ENCODE measurements at regions not wholly inside any gene's neighbourhood (a gene's known extent, or its start where the extent isn't known, plus 50 kb on each side); places are given as distances from the start of the nearest gene placed in this dataset.
"Not testable (repeated sequence)": the region's sequence is repeated elsewhere in the genome, so short reads cannot be mapped to it uniquely, and the experiment has no call there.

- Histone ChIP-seq H3K9ac (ENCODE audit: low read length) (no peak overlapping the region), H3K4me3 (ENCODE audit: low read length) (no peak overlapping the region), H3K36me3 (ENCODE audit: control insufficient read depth, low read depth, low read length) (no peaks in the 10 kb centered on the region), H3K27ac (ENCODE audit: low read length) (no peak overlapping the region), H3K4me1 (ENCODE audit: control insufficient read depth, low read depth, low read length) (no peaks in the 10 kb centered on the region), H3K27me3 (ENCODE audit: control insufficient read depth, insufficient read depth, low read length) (no peaks in the 10 kb centered on the region), H3K9me3 (ENCODE audit: control insufficient read depth, low read depth, low read length) (no peaks in the 10 kb centered on the region)
These were observed 776.7 kb downstream of the CDH11 start for GRCh38 chr16:64345142-64345541.

GRCh38 chr16:64343820-64344443 lies 777.9 kb downstream of the CDH11 start:
- H3K4me1 ChIP-seq (ENCODE audit: control insufficient read depth, low read depth, low read length); H3K4me3 ChIP-seq (ENCODE audit: low read length); H3K27ac ChIP-seq (ENCODE audit: low read length); H3K9ac ChIP-seq (ENCODE audit: low read length); H3K9me3 ChIP-seq (ENCODE audit: control insufficient read depth, low read depth, low read length); H3K27me3 ChIP-seq (ENCODE audit: control insufficient read depth, insufficient read depth, low read length); H3K36me3 ChIP-seq (ENCODE audit: control insufficient read depth, low read depth, low read length): not testable (repeated sequence)

- Histone ChIP-seq H3K9me3 (ENCODE audit: control insufficient read depth, low read depth, low read length) (no peaks in the 10 kb centered on the region), H3K27me3 (ENCODE audit: control insufficient read depth, insufficient read depth, low read length) (no peaks in the 10 kb centered on the region), H3K36me3 (ENCODE audit: control insufficient read depth, low read depth, low read length) (no peaks in the 10 kb centered on the region), H3K4me1 (ENCODE audit: control insufficient read depth, low read depth, low read length) (no peaks in the 10 kb centered on the region), H3K9ac (ENCODE audit: low read length) (no peak overlapping the region), H3K4me3 (ENCODE audit: low read length) (no peak overlapping the region), H3K27ac (ENCODE audit: low read length) (no peak overlapping the region)
These were observed 778.6 kb downstream of the CDH11 start for GRCh38 chr16:64343061-64343819.

GRCh38 chr16:64341336-64341735 lies 780.5 kb downstream of the CDH11 start:
- H3K9me3 ChIP-seq (ENCODE audit: control insufficient read depth, low read depth, low read length); H3K36me3 ChIP-seq (ENCODE audit: control insufficient read depth, low read depth, low read length); H3K4me3 ChIP-seq (ENCODE audit: low read length); H3K27me3 ChIP-seq (ENCODE audit: control insufficient read depth, insufficient read depth, low read length); H3K27ac ChIP-seq (ENCODE audit: low read length); H3K4me1 ChIP-seq (ENCODE audit: control insufficient read depth, low read depth, low read length); H3K9ac ChIP-seq (ENCODE audit: low read length): not testable (repeated sequence)

GRCh38 chr16:64339052-64339770 lies 782.7 kb downstream of the CDH11 start:
- no peaks in the 10 kb centered on the region for H3K36me3 ChIP-seq (ENCODE audit: control insufficient read depth, low read depth, low read length)
- no peak overlapping the region for H3K27ac ChIP-seq (ENCODE audit: low read length)
- no peaks in the 10 kb centered on the region for H3K9me3 ChIP-seq (ENCODE audit: control insufficient read depth, low read depth, low read length)
- H3K4me1 ChIP-seq (ENCODE audit: control insufficient read depth, low read depth, low read length): peaks cover 15% of the 10 kb centered on the region
- no peaks in the 10 kb centered on the region for H3K27me3 ChIP-seq (ENCODE audit: control insufficient read depth, insufficient read depth, low read length)
- no peak overlapping the region for H3K9ac ChIP-seq (ENCODE audit: low read length)
- H3K4me3 ChIP-seq (ENCODE audit: low read length): no peak overlapping the region

- Histone ChIP-seq H3K27ac (ENCODE audit: low read length) (no peak overlapping the region), H3K9ac (ENCODE audit: low read length) (no peak overlapping the region), H3K36me3 (ENCODE audit: control insufficient read depth, low read depth, low read length) (no peaks in the 10 kb centered on the region), H3K9me3 (ENCODE audit: control insufficient read depth, low read depth, low read length) (no peaks in the 10 kb centered on the region), H3K27me3 (ENCODE audit: control insufficient read depth, insufficient read depth, low read length) (no peaks in the 10 kb centered on the region), H3K4me3 (ENCODE audit: low read length) (no peak overlapping the region), H3K4me1 (ENCODE audit: control insufficient read depth, low read depth, low read length) (no peaks in the 10 kb centered on the region)
These were observed 800.0 kb downstream of the CDH11 start for GRCh38 chr16:64321881-64322280.

- no peak overlapping the region for H3K4me3 ChIP-seq (ENCODE audit: low read length)
- no peaks in the 10 kb centered on the region for H3K4me1 ChIP-seq (ENCODE audit: control insufficient read depth, low read depth, low read length)
- H3K36me3 ChIP-seq (ENCODE audit: control insufficient read depth, low read depth, low read length): no peaks in the 10 kb centered on the region
- H3K27ac ChIP-seq (ENCODE audit: low read length): no peak overlapping the region
- H3K9me3 ChIP-seq (ENCODE audit: control insufficient read depth, low read depth, low read length): no peaks in the 10 kb centered on the region
- H3K27me3 ChIP-seq (ENCODE audit: control insufficient read depth, insufficient read depth, low read length): no peaks in the 10 kb centered on the region
- no peak overlapping the region for H3K9ac ChIP-seq (ENCODE audit: low read length)
These were observed 800.8 kb downstream of the CDH11 start for GRCh38 chr16:64321066-64321465.

- Histone ChIP-seq H3K27me3 (ENCODE audit: control insufficient read depth, insufficient read depth, low read length) (no peaks in the 10 kb centered on the region), H3K4me1 (ENCODE audit: control insufficient read depth, low read depth, low read length) (no peaks in the 10 kb centered on the region), H3K27ac (ENCODE audit: low read length) (no peak overlapping the region)
These were observed 804.3 kb downstream of the CDH11 start for GRCh38 chr16:64317601-64318000.

GRCh38 chr16:64313726-64314125 lies 808.1 kb downstream of the CDH11 start:
- Histone ChIP-seq H3K27ac (ENCODE audit: low read length) (no peak overlapping the region), H3K4me1 (ENCODE audit: control insufficient read depth, low read depth, low read length) (no peaks in the 10 kb centered on the region), H3K27me3 (ENCODE audit: control insufficient read depth, insufficient read depth, low read length) (no peaks in the 10 kb centered on the region), H3K36me3 (ENCODE audit: control insufficient read depth, low read depth, low read length) (no peaks in the 10 kb centered on the region), H3K9ac (ENCODE audit: low read length) (no peak overlapping the region), H3K9me3 (ENCODE audit: control insufficient read depth, low read depth, low read length) (no peaks in the 10 kb centered on the region), H3K4me3 (ENCODE audit: low read length) (no peak overlapping the region)

More at GRCh38 chr16:64317601-64318000, 804.3 kb downstream of the CDH11 start:
- H3K4me3 ChIP-seq (ENCODE audit: low read length): no peak overlapping the region
- H3K9me3 ChIP-seq (ENCODE audit: control insufficient read depth, low read depth, low read length): no peaks in the 10 kb centered on the region
- H3K9ac ChIP-seq (ENCODE audit: low read length): no peak overlapping the region
- H3K36me3 ChIP-seq (ENCODE audit: control insufficient read depth, low read depth, low read length): no peaks in the 10 kb centered on the region

GRCh38 chr16:64312980-64313379 lies 808.9 kb downstream of the CDH11 start:
- Histone ChIP-seq H3K27me3 (ENCODE audit: control insufficient read depth, insufficient read depth, low read length) (no peaks in the 10 kb centered on the region), H3K9ac (ENCODE audit: low read length) (no peak overlapping the region), H3K4me1 (ENCODE audit: control insufficient read depth, low read depth, low read length) (no peaks in the 10 kb centered on the region), H3K36me3 (ENCODE audit: control insufficient read depth, low read depth, low read length) (no peaks in the 10 kb centered on the region), H3K9me3 (ENCODE audit: control insufficient read depth, low read depth, low read length) (no peaks in the 10 kb centered on the region), H3K27ac (ENCODE audit: low read length) (no peak overlapping the region), H3K4me3 (ENCODE audit: low read length) (no peak overlapping the region)

GRCh38 chr16:64312292-64312691 lies 809.6 kb downstream of the CDH11 start:
- Histone ChIP-seq H3K4me1 (ENCODE audit: control insufficient read depth, low read depth, low read length) (no peaks in the 10 kb centered on the region), H3K27ac (ENCODE audit: low read length) (no peak overlapping the region), H3K4me3 (ENCODE audit: low read length) (no peak overlapping the region), H3K27me3 (ENCODE audit: control insufficient read depth, insufficient read depth, low read length) (no peaks in the 10 kb centered on the region), H3K9ac (ENCODE audit: low read length) (no peak overlapping the region), H3K9me3 (ENCODE audit: control insufficient read depth, low read depth, low read length) (no peaks in the 10 kb centered on the region), H3K36me3 (ENCODE audit: control insufficient read depth, low read depth, low read length) (no peaks in the 10 kb centered on the region)
